Hippocampal formation (tissue), 2 donors: ENCODE measurements at regions not wholly inside any gene's neighbourhood (a gene's known extent, or its start where the extent isn't known, plus 50 kb on each side); places are given as distances from the start of the nearest gene placed in this dataset.
"Not testable (repeated sequence)": the region's sequence is repeated elsewhere in the genome, so short reads cannot be mapped to it uniquely, and the experiment has no call there.

ENCODE experiments used
- DNase-seq, 2 donors: peaks; one replicate each; lab custom pipeline; 2025; lab: John Stamatoyannopoulos, UW

DNA sequence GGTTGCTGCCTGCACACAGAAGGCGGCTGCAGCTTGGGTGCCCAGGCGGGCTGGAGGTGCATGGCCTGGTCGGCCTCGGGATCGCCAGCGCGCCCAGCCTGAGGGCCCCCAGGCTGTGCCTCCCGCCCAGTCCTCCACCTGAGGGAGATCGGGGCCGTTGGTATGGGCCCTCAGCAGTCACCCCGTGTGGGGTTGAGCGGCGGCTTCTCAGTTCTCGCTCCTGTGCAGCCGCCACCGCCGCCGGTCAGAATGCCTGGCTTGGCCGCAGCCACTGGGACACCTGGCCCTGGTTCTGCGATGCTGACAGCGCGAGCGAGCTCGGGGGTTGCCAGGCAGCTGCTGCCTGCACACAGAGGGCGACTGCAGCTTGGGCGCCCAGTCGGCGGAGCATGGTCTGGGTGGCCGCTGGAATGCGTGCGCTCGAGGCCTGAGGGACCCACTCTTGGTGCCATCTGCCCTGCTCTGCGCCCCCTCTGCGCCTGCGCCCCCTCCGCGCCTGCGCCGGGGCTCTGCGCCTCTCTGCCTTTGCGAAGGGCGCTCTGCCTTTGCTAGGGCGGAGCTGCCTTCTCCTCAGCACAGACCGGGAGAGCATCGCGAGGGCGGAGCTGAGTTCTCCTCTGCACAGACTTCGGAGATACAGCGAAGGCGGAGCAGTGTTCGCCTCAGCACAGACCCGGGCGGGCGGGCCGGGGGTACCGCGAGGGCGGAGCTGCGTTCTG is 84.6 kb upstream of the ZNG1F start:
- not testable (repeated sequence) for DNase-seq

GRCh38 chr9:41272879-41273548 is 83.9 kb upstream of the ZNG1F start:
- not testable (repeated sequence) for DNase-seq

GRCh38 chr9:41270992-41271391 is 81.9 kb upstream of the ZNG1F start:
- not testable (repeated sequence) for DNase-seq

DNA sequence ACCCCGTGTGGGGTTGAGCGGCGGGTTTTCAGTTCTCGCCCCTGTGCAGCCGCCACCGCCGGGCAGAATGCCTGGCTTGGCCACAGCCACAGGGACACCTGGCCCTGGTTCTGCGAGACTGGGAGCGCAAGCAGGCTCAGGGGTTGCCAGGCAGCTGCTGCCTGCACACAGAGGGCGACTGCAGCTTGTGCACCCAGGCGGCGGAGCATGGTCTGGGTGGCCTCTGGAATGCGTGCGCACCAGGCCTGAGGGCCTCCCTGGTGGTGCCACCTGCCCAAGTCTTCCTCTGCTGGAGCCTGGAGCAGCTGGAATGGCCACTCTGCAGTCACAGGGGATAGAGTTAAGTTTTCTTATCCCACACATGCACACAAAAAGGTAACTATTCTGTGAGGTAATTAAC is 80.4 kb upstream of the ZNG1F start:
- not testable (repeated sequence) for DNase-seq

DNA sequence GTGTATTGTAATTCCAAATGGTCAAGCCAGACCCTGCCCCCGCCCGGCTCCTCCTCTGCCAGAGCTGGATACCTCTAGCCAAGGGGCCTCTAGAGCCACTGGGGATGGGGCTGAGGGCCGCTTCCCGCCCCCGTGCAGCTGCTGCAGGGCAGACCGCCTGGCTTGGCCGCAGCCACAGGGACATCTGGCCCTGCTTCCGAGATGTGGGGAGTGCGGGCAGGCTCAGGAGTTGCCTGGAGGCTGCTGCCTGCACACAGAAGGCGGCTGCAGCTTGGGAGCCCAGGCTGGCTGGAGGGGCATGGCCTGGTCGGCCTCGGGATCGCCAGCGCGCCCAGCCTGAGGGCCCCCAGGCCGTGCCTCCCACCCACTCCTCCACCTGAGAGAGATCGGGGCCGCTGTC is 79.9 kb upstream of the ZNG1F start:
- DNase-seq: not testable (repeated sequence)

DNA sequence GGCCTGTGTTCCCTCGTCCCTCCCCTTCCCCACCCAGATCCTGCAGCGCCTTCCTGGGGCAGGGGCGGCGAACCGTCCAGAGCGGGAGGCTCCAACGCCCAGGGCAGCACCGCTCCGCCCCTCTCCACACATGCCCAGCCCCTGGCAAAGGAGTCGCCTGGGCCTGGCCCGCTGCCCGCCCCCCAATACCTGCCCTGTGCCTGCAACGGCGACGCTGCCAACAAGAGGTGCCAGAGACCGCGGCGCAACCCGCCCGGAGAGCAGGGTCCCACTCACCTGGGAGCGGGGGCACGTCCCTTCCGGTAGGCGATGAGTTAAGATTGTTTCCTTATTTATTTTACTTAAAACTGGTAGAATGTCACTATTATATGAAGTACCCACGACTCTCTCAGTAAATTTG is 77.5 kb upstream of the ZNG1F start:
- DNase-seq: not testable (repeated sequence)

- DNase-seq: not testable (repeated sequence)
These were observed 76.9 kb upstream of the ZNG1F start for GRCh38 chr9:41266000-41266399.

- not testable (repeated sequence) for DNase-seq
These were observed 62.9 kb upstream of the ZNG1F start for GRCh38 chr9:41251973-41252372.

GRCh38 chr9:41251101-41251500 is 62.0 kb upstream of the ZNG1F start:
- not testable (repeated sequence) for DNase-seq

DNA sequence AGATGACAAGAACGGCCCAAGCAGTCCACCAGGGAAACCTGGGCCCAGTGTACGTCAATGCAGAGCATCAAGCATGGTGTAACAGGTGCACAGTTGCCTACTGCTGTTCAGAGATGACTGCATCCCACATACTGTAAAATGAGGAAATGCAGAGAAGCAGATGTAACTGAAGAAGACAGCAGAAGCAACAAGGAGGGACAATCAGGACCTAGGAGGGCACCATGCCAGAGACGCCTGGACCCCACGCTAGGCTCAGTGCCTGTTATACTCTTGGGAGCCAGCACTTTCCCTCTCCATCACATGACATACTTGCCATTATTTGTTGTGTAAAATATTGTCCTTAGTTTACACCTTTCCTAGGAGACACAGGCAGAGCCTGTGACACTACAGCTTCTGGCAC is 57.6 kb upstream of the ZNG1F start:
- not testable (repeated sequence) for DNase-seq
